ENCODE measurements at regions not wholly inside any gene's neighbourhood (a gene's known extent, or its start where the extent isn't known, plus 50 kb on each side); places are given as distances from the start of the nearest gene placed in this dataset.
A peak's percentile ranks its signal among the peaks of the same experiment; 100 is the strongest.
"Not testable (repeated sequence)": the region's sequence is repeated elsewhere in the genome, so short reads cannot be mapped to it uniquely, and the experiment has no call there.

DNA sequence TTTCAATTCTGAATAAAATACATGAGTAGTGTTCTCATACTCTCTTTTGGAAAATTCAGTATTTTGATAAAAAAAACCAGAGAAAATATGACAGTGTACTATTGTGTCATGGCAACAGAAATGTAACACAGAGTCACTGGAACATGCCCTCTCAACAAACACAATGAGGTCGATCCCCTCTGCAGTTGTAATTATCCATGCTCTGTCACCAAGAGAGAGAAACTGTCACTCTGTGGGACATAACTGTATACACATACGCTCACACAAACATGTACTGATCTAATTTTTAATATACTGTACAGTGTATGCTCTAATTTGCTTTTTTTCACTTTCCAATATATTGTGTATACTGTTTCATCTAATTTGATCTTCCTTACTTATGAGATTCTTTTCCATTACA, 1136.8 kb upstream of the TENM3 start:
- DNase-seq = no peak

- DNase-seq = no peak
These were observed 1135.0 kb upstream of the TENM3 start for GRCh38 chr4:181108237-181108636.

DNA sequence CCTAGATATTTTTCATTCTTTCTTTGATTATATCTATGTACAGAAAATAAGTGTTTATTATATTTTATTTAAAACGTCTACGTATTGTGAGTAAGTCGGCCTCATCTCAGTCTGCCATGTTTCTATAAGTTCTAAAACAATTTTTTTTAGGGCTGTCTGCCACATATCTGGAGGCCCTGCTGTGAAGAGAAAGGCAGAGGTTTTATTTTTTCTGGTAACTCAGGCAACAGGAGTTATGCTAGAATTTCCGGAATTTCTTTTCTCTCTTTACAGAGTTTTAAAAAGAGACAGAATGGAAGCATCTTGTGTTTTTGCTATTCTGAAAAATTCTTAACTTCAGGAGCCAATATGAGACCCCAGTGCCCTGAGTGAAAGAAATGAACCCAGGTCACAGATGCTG, 1124.0 kb upstream of the TENM3 start:
- DNase-seq = no peak

DNA sequence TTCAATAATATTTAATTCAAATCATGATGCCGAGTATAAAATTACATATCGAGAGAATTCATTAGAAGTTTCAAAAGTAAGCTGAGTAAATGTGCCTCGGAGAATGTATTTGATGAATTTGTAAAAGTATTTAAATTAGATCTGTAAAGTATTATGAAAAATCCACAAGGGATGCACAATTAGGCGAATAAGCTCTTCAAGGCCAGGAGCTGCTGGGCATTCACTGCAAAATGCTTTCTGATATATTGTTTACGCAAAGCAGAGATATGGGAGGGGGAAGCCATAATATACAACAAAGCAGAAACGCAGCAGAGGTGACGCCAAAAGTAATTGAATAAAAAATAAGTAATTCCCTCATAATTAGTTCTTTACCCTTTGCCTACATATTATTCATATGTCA, 1121.5 kb upstream of the TENM3 start:
- no peak for DNase-seq

DNA sequence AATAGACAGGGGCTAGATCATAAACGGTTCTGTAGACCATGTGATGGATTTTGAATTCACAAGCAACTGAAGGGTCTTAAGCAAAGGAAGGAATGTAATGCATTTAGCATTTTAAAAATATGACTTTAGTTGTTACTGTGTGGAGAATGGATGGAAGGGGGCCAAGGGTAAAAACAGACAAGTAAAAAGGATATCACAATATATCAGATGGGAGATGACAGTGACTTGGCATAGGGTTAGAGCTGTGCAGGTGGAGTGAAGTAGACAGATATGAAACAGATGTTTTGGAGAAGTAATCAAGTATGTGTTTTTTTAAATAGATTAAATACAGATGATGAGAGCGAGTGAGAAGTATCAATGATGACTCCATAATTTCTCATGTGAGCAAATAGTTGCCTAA, 1116.0 kb upstream of the TENM3 start:
- DNase-seq = no peak

- not testable (repeated sequence) for DNase-seq
These were observed 1112.9 kb upstream of the TENM3 start for GRCh38 chr4:181130317-181130716.

DNA sequence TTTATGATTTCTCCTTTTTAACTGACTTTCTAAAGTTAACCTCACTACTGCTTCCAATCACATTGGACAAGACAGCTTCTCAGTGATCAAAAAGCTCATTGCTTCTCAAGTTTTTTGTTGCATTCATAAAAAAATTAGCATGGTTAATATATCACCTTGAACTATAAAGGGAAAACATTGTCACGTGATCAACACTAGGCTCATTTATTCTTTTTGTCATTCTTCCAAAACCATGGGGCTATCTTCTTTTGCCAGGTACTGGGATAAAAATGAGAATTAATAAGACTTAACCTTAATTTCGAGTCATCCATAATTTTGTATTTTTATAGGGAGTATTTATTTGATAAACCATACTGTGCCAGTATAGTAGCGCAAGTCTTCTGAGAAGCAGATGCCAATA, 1105.9 kb upstream of the TENM3 start:
- no peak for DNase-seq

GRCh38 chr4:181138116-181138515, 1105.1 kb upstream of the TENM3 start:
- no peak for DNase-seq

DNA sequence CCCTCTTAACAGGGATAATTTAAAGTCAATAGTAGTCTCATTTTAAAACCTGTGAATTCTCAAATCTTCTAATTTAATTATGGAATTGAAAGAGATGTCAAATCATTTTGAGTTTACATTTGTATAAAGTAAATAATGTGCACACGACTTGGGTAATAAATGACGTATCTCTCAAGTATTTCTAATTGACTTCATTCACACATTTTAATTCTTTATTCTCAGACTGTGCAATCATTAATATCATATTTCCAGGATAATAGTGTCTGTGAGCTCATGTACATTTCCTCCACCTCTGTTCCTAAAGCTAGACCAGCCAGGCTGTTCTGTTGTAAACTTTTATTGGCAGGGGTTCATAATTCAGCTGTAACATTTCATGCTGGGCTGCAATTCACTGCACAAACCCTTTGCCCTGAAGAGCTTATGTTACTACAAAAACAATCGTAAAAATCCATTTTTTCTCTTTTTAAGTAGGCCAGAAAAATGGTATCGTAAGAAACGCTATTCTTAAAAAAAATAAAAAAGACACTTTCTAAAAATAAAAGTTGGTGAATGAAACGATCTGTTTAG, 1103.1 kb upstream of the TENM3 start:
- DNase-seq = no peak

DNA sequence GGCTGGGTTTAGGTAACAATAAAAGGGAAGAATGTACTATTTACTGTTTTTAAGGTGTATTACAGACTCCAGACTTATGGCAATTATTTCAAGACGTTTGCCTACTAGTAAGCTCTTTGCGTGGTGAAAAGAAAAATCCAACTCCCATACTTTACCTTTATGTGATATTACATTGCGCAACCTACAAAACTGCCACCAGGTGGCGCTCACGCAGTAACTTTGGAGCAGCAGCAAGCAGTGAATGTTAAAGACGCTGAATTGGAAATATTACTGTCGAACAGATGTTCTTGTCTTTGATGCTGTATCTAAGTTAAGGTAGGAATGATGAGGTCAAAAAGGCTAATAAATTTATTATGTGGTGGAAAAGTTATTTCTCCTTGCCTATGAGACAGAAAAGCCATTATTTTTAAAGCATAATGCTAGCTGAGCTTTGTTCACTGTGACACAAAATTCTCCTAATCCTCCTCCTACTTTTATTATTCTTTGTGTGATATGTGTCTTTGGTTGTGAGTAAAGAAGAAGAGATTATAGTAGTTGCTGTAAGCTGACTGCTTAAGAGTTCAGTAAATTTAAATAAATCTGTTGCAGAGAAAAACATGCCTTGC, 1099.8 kb upstream of the TENM3 start:
- peak; percentile 64 to 65 for DNase-seq

- DNase-seq = no peak
These were observed 1097.2 kb upstream of the TENM3 start for GRCh38 chr4:181146051-181146450.

DNA sequence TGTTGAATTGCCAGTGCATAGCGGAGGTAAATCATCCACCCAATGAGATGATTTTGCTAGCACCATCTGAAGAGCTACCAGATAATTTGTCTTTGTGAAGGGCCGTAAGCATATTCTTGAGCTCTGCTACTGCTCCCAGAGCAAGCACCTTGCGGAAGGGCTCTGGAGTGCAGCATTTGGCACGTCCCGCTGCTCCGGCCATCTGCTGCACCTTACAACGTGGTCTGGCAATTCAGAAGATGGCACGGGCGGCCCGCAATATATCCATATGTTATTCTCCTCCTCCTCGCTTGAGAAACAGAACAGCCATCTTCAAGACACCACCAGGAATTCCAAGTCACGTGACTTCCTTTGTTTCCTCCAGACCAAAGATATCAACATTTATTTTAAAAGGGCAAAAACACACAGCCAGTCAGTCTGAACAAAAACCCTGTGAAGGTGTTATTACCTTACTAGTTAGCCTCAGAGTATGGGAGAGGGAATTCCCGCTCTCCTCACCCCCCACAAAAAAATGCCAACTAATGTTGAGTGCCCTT, 1095.7 kb upstream of the TENM3 start:
- no peak for DNase-seq

GRCh38 chr4:181148470-181148869, 1094.7 kb upstream of the TENM3 start:
- no peak for DNase-seq

DNA sequence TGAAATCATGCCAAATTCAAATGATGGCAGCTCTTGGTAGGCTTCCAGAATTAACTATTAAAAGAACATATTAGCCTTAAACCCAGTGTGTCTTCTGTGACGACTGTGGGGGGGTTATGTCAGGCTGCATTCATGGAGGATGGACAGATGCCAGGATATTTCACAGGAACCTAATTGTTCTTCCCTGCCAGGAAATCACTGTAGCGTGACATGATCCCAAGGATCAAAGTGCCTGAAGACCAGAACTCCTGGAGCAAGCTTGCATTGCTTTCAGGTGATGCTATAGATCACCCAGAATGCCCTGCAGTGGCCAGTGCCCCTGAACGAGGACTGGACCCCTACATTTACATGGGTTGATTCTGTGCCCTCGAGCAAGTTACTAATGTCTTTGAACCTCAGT, 1093.0 kb upstream of the TENM3 start:
- DNase-seq = no peak

GRCh38 chr4:181151856-181152255, 1091.3 kb upstream of the TENM3 start:
- no peak for DNase-seq

GRCh38 chr4:181157647-181158046, 1085.6 kb upstream of the TENM3 start:
- no peak for DNase-seq

DNA sequence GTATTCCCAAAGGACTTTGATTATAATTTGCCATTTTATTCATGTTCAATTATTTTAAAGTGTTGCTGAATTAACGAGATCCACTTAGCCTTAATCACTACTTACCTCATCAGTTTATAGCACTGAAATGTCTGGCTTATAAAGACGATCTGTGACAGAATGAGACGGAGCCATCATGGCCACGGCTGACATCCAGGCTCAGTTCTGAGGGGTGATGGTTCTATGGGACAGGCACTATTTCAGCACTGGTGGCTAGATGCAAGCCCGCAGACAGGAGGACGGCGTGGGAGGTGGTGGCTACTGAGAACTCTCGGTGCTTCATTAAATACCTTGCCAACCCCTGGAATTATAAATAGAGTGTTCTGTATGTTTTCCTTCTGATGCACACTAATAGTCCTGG, 1084.2 kb upstream of the TENM3 start:
- no peak for DNase-seq

- DNase-seq = no peak
These were observed 1081.5 kb upstream of the TENM3 start for GRCh38 chr4:181161669-181162068.

- DNase-seq = no peak
These were observed 1080.9 kb upstream of the TENM3 start for GRCh38 chr4:181162266-181162665.

- DNase-seq = no peak
These were observed 1080.5 kb upstream of the TENM3 start for GRCh38 chr4:181162676-181163075.

DNA sequence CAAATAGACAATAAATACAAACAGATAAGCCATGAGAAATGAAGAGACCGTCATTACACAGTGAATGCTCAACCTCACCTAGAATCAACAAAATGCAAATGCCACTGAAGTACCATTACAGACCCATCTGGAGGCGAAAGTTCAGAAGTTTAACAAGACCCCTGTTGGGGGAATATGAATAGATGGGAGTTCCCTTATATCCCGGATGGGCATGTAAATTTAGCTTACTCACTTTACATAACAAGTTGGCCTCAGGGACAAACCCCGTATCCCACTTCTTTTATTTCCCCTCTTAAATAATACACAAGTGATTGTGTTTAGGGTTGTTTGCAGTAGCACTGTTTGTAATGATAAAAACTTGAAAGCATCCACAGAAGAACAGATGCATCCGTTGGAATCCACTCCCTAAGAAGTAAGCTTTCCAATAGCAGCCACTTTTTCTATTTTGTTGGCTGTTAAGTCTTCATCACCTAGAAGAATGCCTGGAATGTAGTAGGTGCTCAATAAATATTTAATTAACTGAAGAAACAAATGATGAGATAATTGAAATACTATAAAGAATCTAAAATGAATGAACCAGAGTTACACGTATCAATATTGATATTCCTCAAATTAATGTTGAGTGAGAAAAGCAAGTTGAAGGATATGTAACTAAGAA, 1076.3 kb upstream of the TENM3 start:
- DNase-seq = no peak

DNA sequence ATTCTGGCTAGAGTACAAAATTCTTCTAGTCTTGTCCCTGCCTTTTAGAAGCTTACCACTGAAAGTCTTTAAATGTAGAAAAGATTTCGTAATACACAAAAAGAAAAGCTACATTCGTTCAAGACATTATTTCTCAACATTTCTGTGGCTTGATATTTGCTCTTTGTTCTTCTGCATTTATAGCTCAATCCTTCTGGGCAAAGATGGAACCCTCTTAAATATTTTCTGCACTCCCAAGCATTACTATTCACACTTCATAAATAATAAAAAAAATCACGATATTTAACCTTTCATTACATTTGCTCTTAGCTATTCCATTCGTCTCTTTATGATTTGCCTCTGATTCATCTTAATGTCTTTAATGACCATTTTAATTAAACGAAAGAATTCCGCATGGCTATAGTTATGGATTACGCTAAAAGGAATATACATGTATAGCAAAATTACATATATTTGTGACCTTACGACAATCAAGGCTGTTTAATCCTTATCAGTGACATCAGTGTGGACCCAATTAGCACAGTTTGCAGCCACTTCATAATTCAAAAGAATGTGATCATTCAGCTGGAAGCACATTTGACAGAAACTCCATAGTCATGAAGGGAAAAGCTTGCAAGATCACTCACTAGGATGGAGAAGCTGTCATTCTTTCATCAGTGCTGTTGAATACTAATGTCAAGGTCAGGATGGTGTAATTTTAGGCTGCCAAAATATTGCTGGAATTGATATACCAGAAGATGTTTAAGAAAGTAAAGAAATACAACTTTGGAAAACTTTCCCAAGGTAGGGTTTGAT, 1075.0 kb upstream of the TENM3 start:
- DNase-seq = no peak

DNA sequence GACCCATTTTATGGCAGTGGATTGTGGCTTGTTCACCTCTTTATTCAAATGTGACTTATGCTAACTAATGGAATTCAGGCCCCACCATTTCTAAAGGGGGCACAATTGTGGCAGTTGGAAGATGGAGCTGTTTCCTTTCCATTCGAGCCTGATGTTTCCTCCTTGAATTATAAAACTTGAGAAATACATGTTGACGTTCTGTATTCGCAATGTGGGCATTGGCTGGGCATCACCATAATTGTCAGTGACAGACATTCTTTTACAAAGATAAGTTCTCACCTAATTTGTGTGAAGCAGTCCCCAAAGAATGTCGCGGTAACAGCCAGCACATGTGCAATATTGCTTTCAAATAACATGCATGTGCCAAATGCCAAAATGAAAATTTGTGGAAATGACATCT, 1070.2 kb upstream of the TENM3 start:
- no peak for DNase-seq

GRCh38 chr4:181176306-181176705, 1066.9 kb upstream of the TENM3 start:
- no peak for DNase-seq
